Esophagus squamous epithelium (tissue), 5 donors: ENCODE measurements at regions not wholly inside any gene's neighbourhood (a gene's known extent, or its start where the extent isn't known, plus 50 kb on each side); places are given as distances from the start of the nearest gene placed in this dataset.

ENCODE experiments used
- DNase-seq: peaks from one replicate; lab custom pipeline; 2025; lab: John Stamatoyannopoulos, UW
- H3K27ac ChIP-seq, 4 donors: fragments of 200-600 bp; sonication (generic); one replicate each; pipeline ENCODE4 v1.5.1; 2016 to 2019; ENCODE audit warnings: mild to moderate bottlenecking in 1 of 4
- H3K27me3 ChIP-seq, 4 donors: fragments of 200-600 bp; sonication (generic); 1 replicate in 3 of 4; 2 replicates in 1 of 4; pipeline versions ENCODE4 v1.5.1 to v1.6.0; 2017 to 2021; ENCODE audit warnings: antibody characterized with exemption in 1 of 4
- H3K36me3 ChIP-seq, 3 donors: fragments of 200-600 bp; sonication (generic); one replicate each; pipeline ENCODE4 v1.5.1; 2016 to 2019
- H3K4me1 ChIP-seq, 3 donors: fragments of 200-600 bp; sonication (generic); one replicate each; pipeline ENCODE4 v1.5.1; 2017 to 2019
- H3K4me3 ChIP-seq, 4 donors: fragments of 200-600 bp; sonication (generic); 1 replicate in 3 of 4; 2 replicates in 1 of 4; pipeline ENCODE4 v1.5.1; 2016 to 2019; ENCODE audit warnings: mild to moderate bottlenecking in 2 of 4, moderate library complexity in 1 of 4
- H3K9me3 ChIP-seq, 3 donors: fragments of 200-600 bp; sonication (generic); one replicate each; pipeline ENCODE4 v1.5.1; 2016 to 2019
- CTCF ChIP-seq, 6 experiments: fragments of 450-650 bp in 4 of 6; fragments of 200-600 bp in 2 of 6; sonication (generic) in 2 of 6; IDR thresholded peaks; one replicate each; pipeline ENCODE4 v1.5.1; 2016 to 2019; ENCODE audit warnings: antibody characterized with exemption in 6 of 6, mild to moderate bottlenecking in 4 of 6, moderate library complexity in 4 of 6
- POLR2A ChIP-seq, 4 donors: fragments of 450-650 bp; IDR thresholded peaks; one replicate each; pipeline ENCODE4 v1.6.1; 2017; ENCODE audit warnings: antibody characterized with exemption in 4 of 4, mild to moderate bottlenecking in 4 of 4, moderate library complexity in 3 of 4
- WGBS, 2 donors: methylation state at CpG; one replicate each; pipeline ENCODE4 v1.1.5; 2018; 5-methylcytosine and 5-hydroxymethylcytosine counted together
- intact Hi-C: fragments of 100-400 bp; cut with DNase I; formaldehyde crosslinking; loops from one replicate; pipeline ENCODE4 v1.15.0; 2022
- donor health status: DM: yes; HTN: yes; CAD: no.

GRCh38 chr10:118513174-118513573 is 82.3 kb downstream of the PRLHR start:
- intact Hi-C loops: no loop called here
- DNase-seq: no peak
- TF ChIP-seq POLR2A (IDR thresholded peaks at IDR 0.05) (no peak), CTCF (IDR thresholded peaks at IDR 0.05) (no peak)
- 66 to 82% methylated on average over 3 of the region's 3 CpGs for WGBS, 2 donors
- no peak overlapping the region for H3K27ac ChIP-seq
- peaks cover 0 to 6% (median 0%) of the 10 kb centered on the region in 3 donors for H3K9me3 ChIP-seq
- H3K27me3 ChIP-seq: no peaks in the 10 kb centered on the region
- H3K4me3 ChIP-seq: no peak overlapping the region
- no peaks in the 10 kb centered on the region for H3K36me3 ChIP-seq
- H3K4me1 ChIP-seq: no peaks in the 10 kb centered on the region

- no peak overlapping the region for H3K27ac ChIP-seq
- no peaks in the 10 kb centered on the region for H3K4me1 ChIP-seq
- DNase-seq: no peak
- no peaks in the 10 kb centered on the region for H3K36me3 ChIP-seq
- no peaks in the 10 kb centered on the region for H3K9me3 ChIP-seq
- intact Hi-C loops: no loop called here
- TF ChIP-seq POLR2A (IDR thresholded peaks at IDR 0.05) (no peak), CTCF (IDR thresholded peaks at IDR 0.05) (no peak)
- WGBS, 2 donors: 49 to 62% methylated on average over 2 of the region's 2 CpGs
- H3K27me3 ChIP-seq: no peaks in the 10 kb centered on the region
- H3K4me3 ChIP-seq: no peak overlapping the region
These were observed 83.7 kb downstream of the PRLHR start for GRCh38 chr10:118511711-118512110.

GRCh38 chr10:118508863-118509262 is 86.6 kb downstream of the PRLHR start:
- Histone ChIP-seq H3K4me3 (no peak overlapping the region), H3K9me3 (no peaks in the 10 kb centered on the region), H3K36me3 (no peaks in the 10 kb centered on the region), H3K27ac (no peak overlapping the region), H3K4me1 (peaks cover 0 to 11% (median 10%) of the 10 kb centered on the region in 3 donors), H3K27me3 (no peaks in the 10 kb centered on the region)
- TF ChIP-seq CTCF (IDR thresholded peaks at IDR 0.05) (no peak), POLR2A (IDR thresholded peaks at IDR 0.05) (no peak)
- DNase-seq: no peak
- intact Hi-C loops: no loop called here
- 50 to 93% methylated on average over 1 of the region's 1 CpG for WGBS, 2 donors

- no peak overlapping the region for H3K4me3 ChIP-seq
- WGBS, 2 donors: 80 to 86% methylated on average over 1 to 2 of the region's 2 CpGs
- TF ChIP-seq CTCF (IDR thresholded peaks at IDR 0.05) (no peak), POLR2A (IDR thresholded peaks at IDR 0.05) (no peak)
- no peak for DNase-seq
- H3K36me3 ChIP-seq: no peaks in the 10 kb centered on the region
- H3K4me1 ChIP-seq: peaks cover 0 to 13% (median 10%) of the 10 kb centered on the region in 3 donors
- no peaks in the 10 kb centered on the region for H3K9me3 ChIP-seq
- no peaks in the 10 kb centered on the region for H3K27me3 ChIP-seq
- intact Hi-C loops: no loop called here
- no peak overlapping the region for H3K27ac ChIP-seq
These were observed 87.1 kb downstream of the PRLHR start for GRCh38 chr10:118508355-118508754.

GRCh38 chr10:118506671-118507590 is 88.5 kb downstream of the PRLHR start:
- Histone ChIP-seq H3K27me3 (no peaks in the 10 kb centered on the region), H3K9me3 (no peaks in the 10 kb centered on the region), H3K4me3 (no peak overlapping the region), H3K27ac (no peak overlapping the region), H3K36me3 (no peaks in the 10 kb centered on the region), H3K4me1 (peaks cover 0 to 28% (median 18%) of the 10 kb centered on the region in 3 donors)
- no peak for DNase-seq
- TF ChIP-seq POLR2A (IDR thresholded peaks at IDR 0.05) (no peak), CTCF (IDR thresholded peaks at IDR 0.05) (no peak)
- intact Hi-C loops: no loop called here
- WGBS, 2 donors: 85 to 88% methylated on average over 6 to 7 of the region's 7 CpGs
